Chondrocyte (in vitro differentiated cells): ENCODE measurements at regions not wholly inside any gene's neighbourhood (a gene's known extent, or its start where the extent isn't known, plus 50 kb on each side); places are given as distances from the start of the nearest gene placed in this dataset.

Experiments used
- DNase-seq: peaks from one replicate; pipeline ENCODE4 v3.0.0; 2021; ENCODE audit warnings: mixed read lengths, low spot score
- H3K27ac Mint-ChIP-seq: one replicate; pipeline ENCODE4 v1.8.0; 2021; ENCODE audit warnings: mild to moderate bottlenecking, moderate library complexity, mixed read lengths; ENCODE audit not compliant: unreplicated experiment
- H3K27me3 Mint-ChIP-seq: 2 replicates; pipeline ENCODE4 v1.8.0; 2021; ENCODE audit warnings: low read depth, mixed read lengths
- H3K36me3 Mint-ChIP-seq: 2 replicates; pipeline ENCODE4 v1.8.0; 2021; ENCODE audit warnings: low read depth, mixed read lengths
- H3K4me1 Mint-ChIP-seq: 2 replicates; pipeline ENCODE4 v1.8.0; 2021; ENCODE audit warnings: low read depth, mild to moderate bottlenecking, mixed read lengths
- H3K4me3 Mint-ChIP-seq: one replicate; pipeline ENCODE4 v1.8.0; 2021; ENCODE audit warnings: mild to moderate bottlenecking, moderate library complexity, mixed read lengths; ENCODE audit not compliant: unreplicated experiment
- H3K9me3 Mint-ChIP-seq: 2 replicates; pipeline ENCODE4 v1.8.0; 2021; ENCODE audit warnings: low read depth, mixed read lengths
- TF ChIP-seq, protein P1 (sequence below): fragments of 200-600 bp; sonication (generic); IDR thresholded peaks from 2 replicates; pipeline ENCODE4 v1.5.0; 2021; ENCODE audit warnings: antibody characterized with exemption, mild to moderate bottlenecking, moderate library complexity

GRCh38 chr2:234191819-234192407 lies 141.4 kb downstream of the SPP2 start:
- H3K27ac Mint-ChIP-seq = no peak overlapping the region
- H3K4me1 Mint-ChIP-seq = no peaks in the 10 kb centered on the region
- H3K9me3 Mint-ChIP-seq = no peaks in the 10 kb centered on the region
- TF ChIP-seq, protein P1, sequence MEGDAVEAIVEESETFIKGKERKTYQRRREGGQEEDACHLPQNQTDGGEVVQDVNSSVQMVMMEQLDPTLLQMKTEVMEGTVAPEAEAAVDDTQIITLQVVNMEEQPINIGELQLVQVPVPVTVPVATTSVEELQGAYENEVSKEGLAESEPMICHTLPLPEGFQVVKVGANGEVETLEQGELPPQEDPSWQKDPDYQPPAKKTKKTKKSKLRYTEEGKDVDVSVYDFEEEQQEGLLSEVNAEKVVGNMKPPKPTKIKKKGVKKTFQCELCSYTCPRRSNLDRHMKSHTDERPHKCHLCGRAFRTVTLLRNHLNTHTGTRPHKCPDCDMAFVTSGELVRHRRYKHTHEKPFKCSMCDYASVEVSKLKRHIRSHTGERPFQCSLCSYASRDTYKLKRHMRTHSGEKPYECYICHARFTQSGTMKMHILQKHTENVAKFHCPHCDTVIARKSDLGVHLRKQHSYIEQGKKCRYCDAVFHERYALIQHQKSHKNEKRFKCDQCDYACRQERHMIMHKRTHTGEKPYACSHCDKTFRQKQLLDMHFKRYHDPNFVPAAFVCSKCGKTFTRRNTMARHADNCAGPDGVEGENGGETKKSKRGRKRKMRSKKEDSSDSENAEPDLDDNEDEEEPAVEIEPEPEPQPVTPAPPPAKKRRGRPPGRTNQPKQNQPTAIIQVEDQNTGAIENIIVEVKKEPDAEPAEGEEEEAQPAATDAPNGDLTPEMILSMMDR = no peak
- no peaks in the 10 kb centered on the region for H3K36me3 Mint-ChIP-seq
- no peak overlapping the region for H3K4me3 Mint-ChIP-seq
- H3K27me3 Mint-ChIP-seq = no peaks in the 10 kb centered on the region
- DNase-seq = no peak

DNA sequence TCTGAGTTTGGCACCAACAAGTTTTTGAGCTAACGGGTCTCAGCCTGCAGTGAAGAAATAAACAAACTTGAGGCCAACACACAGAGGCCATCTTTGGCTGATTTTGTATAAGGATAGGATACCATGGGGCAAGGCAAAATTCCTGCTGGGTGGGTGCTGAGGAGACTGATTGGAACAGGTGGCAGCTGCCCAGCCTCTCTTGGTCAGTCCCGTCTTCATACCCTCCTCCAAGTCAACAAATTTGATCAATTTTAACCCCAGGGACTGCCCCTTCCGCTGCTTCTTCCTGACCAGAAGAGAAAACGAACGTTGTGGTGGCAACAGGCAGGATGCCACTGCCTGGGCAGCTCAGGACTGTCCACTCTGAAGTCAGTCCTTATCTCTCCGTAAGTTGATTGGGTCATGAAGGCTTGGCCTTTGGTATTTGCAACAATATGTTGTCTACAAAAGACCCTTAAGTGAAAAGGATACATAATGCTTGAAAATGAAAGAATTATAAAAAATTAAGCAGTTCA lies 139.3 kb downstream of the SPP2 start:
- TF ChIP-seq, protein P1 = no peak
- H3K27me3 Mint-ChIP-seq = no peaks in the 10 kb centered on the region
- H3K4me3 Mint-ChIP-seq = no peak overlapping the region
- DNase-seq = no peak
- no peaks in the 10 kb centered on the region for H3K4me1 Mint-ChIP-seq
- H3K9me3 Mint-ChIP-seq = no peaks in the 10 kb centered on the region
- no peak overlapping the region for H3K27ac Mint-ChIP-seq
- no peaks in the 10 kb centered on the region for H3K36me3 Mint-ChIP-seq

GRCh38 chr2:234189230-234189629 lies 138.7 kb downstream of the SPP2 start:
- H3K4me3 Mint-ChIP-seq = no peak overlapping the region
- H3K36me3 Mint-ChIP-seq = no peaks in the 10 kb centered on the region
- H3K27ac Mint-ChIP-seq = no peak overlapping the region
- TF ChIP-seq, protein P1 = no peak
- H3K27me3 Mint-ChIP-seq = no peaks in the 10 kb centered on the region
- H3K9me3 Mint-ChIP-seq = no peaks in the 10 kb centered on the region
- H3K4me1 Mint-ChIP-seq = no peaks in the 10 kb centered on the region
- no peak for DNase-seq

- TF ChIP-seq, protein P1 = no peak
- Mint-ChIP-seq H3K4me1 (no peaks in the 10 kb centered on the region), H3K27me3 (no peaks in the 10 kb centered on the region), H3K36me3 (no peaks in the 10 kb centered on the region), H3K9me3 (no peaks in the 10 kb centered on the region), H3K4me3 (no peak overlapping the region), H3K27ac (no peak overlapping the region)
- no peak for DNase-seq
Measured at GRCh38 chr2:234187646-234188174, 137.2 kb downstream of the SPP2 start.

- Mint-ChIP-seq H3K27ac (no peak overlapping the region), H3K9me3 (no peaks in the 10 kb centered on the region), H3K4me3 (no peak overlapping the region), H3K4me1 (peaks cover 6% of the 10 kb centered on the region), H3K36me3 (no peaks in the 10 kb centered on the region), H3K27me3 (no peaks in the 10 kb centered on the region)
- TF ChIP-seq, protein P1 = no peak
- no peak for DNase-seq
Measured at GRCh38 chr2:234181121-234181520, 130.6 kb downstream of the SPP2 start.
